ELF-1 (cell line): ENCODE measurements at regions not wholly inside any gene's neighbourhood (a gene's known extent, or its start where the extent isn't known, plus 50 kb on each side); places are given as distances from the start of the nearest gene placed in this dataset.
A peak's percentile ranks its signal among the peaks of the same experiment; 100 is the strongest.

ENCODE experiments used
- DNase-seq: peaks from one replicate; pipeline ENCODE4 v3.0.0-alpha.2; 2016; ENCODE audit warnings: low read depth, low spot score

- DNase-seq: no peak
Measured at GRCh38 chr22:22744412-22745224, 100.2 kb downstream of the GGTLC2 start.

- DNase-seq: peak; percentile 44
Measured at GRCh38 chr22:22745225-22746060, 101.0 kb downstream of the GGTLC2 start.

GRCh38 chr22:22746061-22746962 lies 101.9 kb downstream of the GGTLC2 start:
- DNase-seq: no peak

GRCh38 chr22:22746963-22747933 lies 102.8 kb downstream of the GGTLC2 start:
- no peak for DNase-seq

- DNase-seq: peak; percentile 57
Measured at GRCh38 chr22:22748297-22748743, 103.9 kb downstream of the GGTLC2 start.

- DNase-seq: no peak
Measured at GRCh38 chr22:22748756-22749155, 104.3 kb downstream of the GGTLC2 start.

GRCh38 chr22:22749167-22749758 lies 104.8 kb downstream of the GGTLC2 start:
- DNase-seq: no peak

- DNase-seq: no peak
Measured at GRCh38 chr22:22750335-22751042, 106.1 kb downstream of the GGTLC2 start.

GRCh38 chr22:22751043-22751603 lies 106.7 kb downstream of the GGTLC2 start:
- no peak for DNase-seq

GRCh38 chr22:22752199-22752555 lies 107.8 kb downstream of the GGTLC2 start:
- DNase-seq: no peak

GRCh38 chr22:22752556-22753477 lies 108.4 kb downstream of the GGTLC2 start:
- DNase-seq: no peak

- DNase-seq: peak; percentile 74
Measured at GRCh38 chr22:22753526-22754267, 109.3 kb downstream of the GGTLC2 start.

GRCh38 chr22:22754268-22754657 lies 109.8 kb downstream of the GGTLC2 start:
- no peak for DNase-seq

- no peak for DNase-seq
Measured at GRCh38 chr22:22754961-22755777, 110.8 kb downstream of the GGTLC2 start.

GRCh38 chr22:22755778-22756100 lies 111.3 kb downstream of the GGTLC2 start:
- DNase-seq: no peak

- DNase-seq: no peak
Measured at GRCh38 chr22:22756109-22756508, 111.7 kb downstream of the GGTLC2 start.
